Stimulated activated CD4-positive, alpha-beta T cell treated with anti-CD3 and anti-CD28 coated beads, Interleukin-2, amount 100 ng/mL, for 4 hours (primary cell): ENCODE measurements at regions not wholly inside any gene's neighbourhood (a gene's known extent, or its start where the extent isn't known, plus 50 kb on each side); places are given as distances from the start of the nearest gene placed in this dataset.
"Not testable (repeated sequence)": the region's sequence is repeated elsewhere in the genome, so short reads cannot be mapped to it uniquely, and the experiment has no call there.

Experiments
- DNase-seq: peaks from one replicate; pipeline ENCODE4 v3.0.0-alpha.2; 2020; ENCODE audit warnings: low read depth

GRCh38 chr16:48057048-48057447 is 98.7 kb downstream of the ABCC12 start:
- no peak for DNase-seq

- DNase-seq: no peak
These were observed 100.8 kb downstream of the ABCC12 start for GRCh38 chr16:48054881-48055601.

GRCh38 chr16:48053418-48053745 is 102.4 kb downstream of the ABCC12 start:
- DNase-seq: no peak

- DNase-seq: no peak
These were observed 102.9 kb downstream of the ABCC12 start for GRCh38 chr16:48052731-48053417.

- no peak for DNase-seq
These were observed 104.9 kb downstream of the ABCC12 start for GRCh38 chr16:48050871-48051270.

GRCh38 chr16:48049847-48050246 is 105.9 kb downstream of the ABCC12 start:
- no peak for DNase-seq

GRCh38 chr16:48047720-48048119 is 108.1 kb downstream of the ABCC12 start:
- no peak for DNase-seq

- no peak for DNase-seq
These were observed 108.6 kb downstream of the ABCC12 start for GRCh38 chr16:48047241-48047640.

- DNase-seq: no peak
These were observed 111.7 kb downstream of the ABCC12 start for GRCh38 chr16:48044117-48044516.

- no peak for DNase-seq
These were observed 113.8 kb downstream of the ABCC12 start for GRCh38 chr16:48041981-48042421.

- no peak for DNase-seq
These were observed 120.7 kb downstream of the ABCC12 start for GRCh38 chr16:48035142-48035541.

GRCh38 chr16:48030926-48031325 is 124.9 kb downstream of the ABCC12 start:
- no peak for DNase-seq

- no peak for DNase-seq
These were observed 126.0 kb downstream of the ABCC12 start for GRCh38 chr16:48029768-48030167.

- no peak for DNase-seq
These were observed 130.4 kb downstream of the ABCC12 start for GRCh38 chr16:48025359-48025758.

GRCh38 chr16:48024042-48024441 is 131.8 kb downstream of the ABCC12 start:
- DNase-seq: no peak

- DNase-seq: no peak
These were observed 133.3 kb downstream of the ABCC12 start for GRCh38 chr16:48022496-48022895.

- not testable (repeated sequence) for DNase-seq
These were observed 135.2 kb downstream of the ABCC12 start for GRCh38 chr16:48020617-48021016.

- DNase-seq: no peak
These were observed 141.3 kb downstream of the ABCC12 start for GRCh38 chr16:48014349-48015135.

- no peak for DNase-seq
These were observed 142.3 kb downstream of the ABCC12 start for GRCh38 chr16:48013491-48013901.

GRCh38 chr16:48011878-48012658 is 143.7 kb downstream of the ABCC12 start:
- no peak for DNase-seq

- no peak for DNase-seq
These were observed 144.3 kb downstream of the ABCC12 start for GRCh38 chr16:48011466-48011865.

GRCh38 chr16:48008011-48008525 is 147.7 kb downstream of the ABCC12 start:
- no peak for DNase-seq
